KG1 (cell line): ENCODE measurements at regions not wholly inside any gene's neighbourhood (a gene's known extent, or its start where the extent isn't known, plus 50 kb on each side); places are given as distances from the start of the nearest gene placed in this dataset.

Source experiments
- DNase-seq: peaks from one replicate; lab custom pipeline; 2025; lab: John Stamatoyannopoulos, UW

GRCh38 chr7:15857026-15857425 lies 170.5 kb upstream of the MEOX2 start:
- DNase-seq, result no peak

GRCh38 chr7:15856311-15856710 lies 169.8 kb upstream of the MEOX2 start:
- DNase-seq, result no peak

- no peak for DNase-seq
These were observed 169.1 kb upstream of the MEOX2 start for GRCh38 chr7:15855525-15856109.

- no peak for DNase-seq
These were observed 168.5 kb upstream of the MEOX2 start for GRCh38 chr7:15854841-15855524.

- no peak for DNase-seq
These were observed 167.5 kb upstream of the MEOX2 start for GRCh38 chr7:15853832-15854470.

GRCh38 chr7:15851201-15851600 lies 164.7 kb upstream of the MEOX2 start:
- DNase-seq, result no peak

- no peak for DNase-seq
These were observed 162.4 kb upstream of the MEOX2 start for GRCh38 chr7:15848901-15849300.

GRCh38 chr7:15848362-15848761 lies 161.9 kb upstream of the MEOX2 start:
- DNase-seq, result no peak

- DNase-seq, result no peak
These were observed 159.4 kb upstream of the MEOX2 start for GRCh38 chr7:15845868-15846267.

GRCh38 chr7:15845461-15845860 lies 159.0 kb upstream of the MEOX2 start:
- no peak for DNase-seq

GRCh38 chr7:15839416-15840100 lies 153.1 kb upstream of the MEOX2 start:
- DNase-seq, result no peak

- no peak for DNase-seq
These were observed 151.8 kb upstream of the MEOX2 start for GRCh38 chr7:15838265-15838664.

- no peak for DNase-seq
These were observed 150.9 kb upstream of the MEOX2 start for GRCh38 chr7:15837306-15837950.

GRCh38 chr7:15836651-15837050 lies 150.2 kb upstream of the MEOX2 start:
- DNase-seq, result no peak

GRCh38 chr7:15836041-15836440 lies 149.6 kb upstream of the MEOX2 start:
- DNase-seq, result no peak

- no peak for DNase-seq
These were observed 148.0 kb upstream of the MEOX2 start for GRCh38 chr7:15834446-15834845.

GRCh38 chr7:15832996-15833395 lies 146.5 kb upstream of the MEOX2 start:
- no peak for DNase-seq

GRCh38 chr7:15831606-15832005 lies 145.1 kb upstream of the MEOX2 start:
- DNase-seq, result no peak

GRCh38 chr7:15829691-15830090 lies 143.2 kb upstream of the MEOX2 start:
- no peak for DNase-seq

GRCh38 chr7:15828881-15829280 lies 142.4 kb upstream of the MEOX2 start:
- no peak for DNase-seq

GRCh38 chr7:15821484-15822427 lies 135.3 kb upstream of the MEOX2 start:
- no peak for DNase-seq
